Endothelial cell (in vitro differentiated cells): ENCODE measurements at regions not wholly inside any gene's neighbourhood (a gene's known extent, or its start where the extent isn't known, plus 50 kb on each side); places are given as distances from the start of the nearest gene placed in this dataset.

Source experiments
- DNase-seq: peaks from one replicate; pipeline ENCODE4 v3.0.0; 2021; ENCODE audit warnings: low spot score
- H3K27ac Mint-ChIP-seq: one replicate; pipeline ENCODE4 v1.8.0; 2021; ENCODE audit warnings: mixed read lengths, inconsistent platforms; ENCODE audit not compliant: unreplicated experiment
- H3K27me3 Mint-ChIP-seq: one replicate; pipeline ENCODE4 v1.8.0; 2021; ENCODE audit warnings: mild to moderate bottlenecking, moderate library complexity, mixed read lengths, inconsistent platforms; ENCODE audit not compliant: unreplicated experiment
- H3K36me3 Mint-ChIP-seq: one replicate; pipeline ENCODE4 v1.8.0; 2021; ENCODE audit warnings: mild to moderate bottlenecking, low read depth, mixed read lengths, inconsistent platforms; ENCODE audit not compliant: unreplicated experiment
- H3K4me1 Mint-ChIP-seq: one replicate; pipeline ENCODE4 v1.8.0; 2021; ENCODE audit warnings: mild to moderate bottlenecking, mixed read lengths, inconsistent platforms; ENCODE audit not compliant: unreplicated experiment
- H3K4me3 Mint-ChIP-seq: one replicate; pipeline ENCODE4 v1.8.0; 2021; ENCODE audit warnings: mild to moderate bottlenecking, mixed read lengths, inconsistent platforms; ENCODE audit not compliant: unreplicated experiment
- H3K9me3 Mint-ChIP-seq: one replicate; pipeline ENCODE4 v1.8.0; 2021; ENCODE audit warnings: mixed read lengths, inconsistent platforms; ENCODE audit not compliant: unreplicated experiment
- TF ChIP-seq, protein P1 (sequence below): fragments of 200-600 bp; sonication (generic); IDR thresholded peaks from one replicate; pipeline ENCODE4 v1.5.0; 2021; ENCODE audit warnings: antibody characterized with exemption; ENCODE audit not compliant: unreplicated experiment

DNA sequence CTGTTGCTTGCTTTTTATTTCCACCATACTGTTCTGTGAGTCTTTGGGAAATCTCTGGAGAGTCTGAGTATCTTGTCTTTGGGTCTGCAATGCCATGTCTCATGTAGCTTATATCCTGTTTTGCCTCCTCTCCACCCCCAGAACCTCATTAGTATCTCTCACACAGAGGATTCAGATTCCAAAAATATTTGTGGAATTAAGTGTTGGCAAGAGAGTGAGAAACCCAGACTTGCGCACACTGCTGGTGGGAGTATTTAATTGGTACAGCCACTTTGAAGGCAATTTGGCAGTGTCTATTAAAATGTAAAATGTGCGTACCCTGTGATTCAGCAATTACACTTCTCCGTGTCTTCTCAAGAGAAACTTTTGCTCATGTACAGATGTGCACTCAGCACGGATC, 68.6 kb downstream of the ZNF621 start:
- TF ChIP-seq, protein P1, sequence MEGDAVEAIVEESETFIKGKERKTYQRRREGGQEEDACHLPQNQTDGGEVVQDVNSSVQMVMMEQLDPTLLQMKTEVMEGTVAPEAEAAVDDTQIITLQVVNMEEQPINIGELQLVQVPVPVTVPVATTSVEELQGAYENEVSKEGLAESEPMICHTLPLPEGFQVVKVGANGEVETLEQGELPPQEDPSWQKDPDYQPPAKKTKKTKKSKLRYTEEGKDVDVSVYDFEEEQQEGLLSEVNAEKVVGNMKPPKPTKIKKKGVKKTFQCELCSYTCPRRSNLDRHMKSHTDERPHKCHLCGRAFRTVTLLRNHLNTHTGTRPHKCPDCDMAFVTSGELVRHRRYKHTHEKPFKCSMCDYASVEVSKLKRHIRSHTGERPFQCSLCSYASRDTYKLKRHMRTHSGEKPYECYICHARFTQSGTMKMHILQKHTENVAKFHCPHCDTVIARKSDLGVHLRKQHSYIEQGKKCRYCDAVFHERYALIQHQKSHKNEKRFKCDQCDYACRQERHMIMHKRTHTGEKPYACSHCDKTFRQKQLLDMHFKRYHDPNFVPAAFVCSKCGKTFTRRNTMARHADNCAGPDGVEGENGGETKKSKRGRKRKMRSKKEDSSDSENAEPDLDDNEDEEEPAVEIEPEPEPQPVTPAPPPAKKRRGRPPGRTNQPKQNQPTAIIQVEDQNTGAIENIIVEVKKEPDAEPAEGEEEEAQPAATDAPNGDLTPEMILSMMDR, result no peak
- no peaks in the 10 kb centered on the region for H3K36me3 Mint-ChIP-seq
- no peak for DNase-seq
- no peaks in the 10 kb centered on the region for H3K9me3 Mint-ChIP-seq
- H3K4me3 Mint-ChIP-seq, result no peak overlapping the region
- H3K27me3 Mint-ChIP-seq, result peaks cover 3% of the 10 kb centered on the region
- peaks cover 10% of the 10 kb centered on the region for H3K4me1 Mint-ChIP-seq
- no peak overlapping the region for H3K27ac Mint-ChIP-seq

DNA sequence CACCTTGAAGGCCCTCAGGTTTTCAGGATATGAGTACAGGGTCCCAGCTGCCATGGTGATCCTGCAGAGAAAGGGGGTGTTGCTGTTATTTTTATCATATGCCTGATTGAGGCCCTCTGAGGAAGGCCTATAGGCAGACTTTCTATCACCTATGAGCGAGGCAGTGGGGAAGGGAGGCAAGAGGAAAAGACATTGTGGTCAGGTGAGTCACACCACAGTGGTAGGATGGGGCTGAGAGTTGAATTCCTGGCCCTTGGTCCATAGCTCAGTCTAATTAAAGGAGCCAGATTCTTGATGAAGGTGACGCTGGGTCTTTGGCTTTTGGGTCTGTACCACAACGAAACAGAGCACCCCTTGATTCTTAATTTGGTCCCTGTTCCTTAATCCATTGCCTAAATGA, 72.7 kb downstream of the ZNF621 start:
- Mint-ChIP-seq H3K9me3 (no peaks in the 10 kb centered on the region), H3K36me3 (no peaks in the 10 kb centered on the region), H3K4me3 (no peak overlapping the region), H3K27me3 (no peaks in the 10 kb centered on the region), H3K27ac (no peak overlapping the region), H3K4me1 (peaks cover 2% of the 10 kb centered on the region)
- DNase-seq, result no peak
- TF ChIP-seq, protein P1, result no peak

DNA sequence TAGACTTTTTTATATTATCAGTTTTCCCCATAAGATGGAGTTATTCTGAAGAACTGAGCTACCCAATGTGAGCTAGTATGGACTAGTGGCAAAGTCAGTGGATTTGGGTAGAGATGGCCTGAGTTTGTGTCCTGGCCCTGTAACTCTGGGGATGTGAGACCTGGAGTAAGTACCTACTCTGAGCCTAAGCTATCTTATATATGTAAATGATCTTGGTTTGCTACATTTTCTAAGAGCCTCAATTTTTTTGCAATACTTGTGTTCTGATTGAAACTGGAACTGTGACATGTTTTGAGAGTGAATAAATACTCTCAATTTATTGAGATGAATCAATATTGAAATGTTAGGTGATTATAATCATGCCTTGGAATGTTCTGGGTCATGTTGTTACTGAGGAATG, 73.6 kb downstream of the ZNF621 start:
- DNase-seq, result no peak
- H3K27me3 Mint-ChIP-seq, result no peaks in the 10 kb centered on the region
- H3K27ac Mint-ChIP-seq, result no peak overlapping the region
- H3K4me1 Mint-ChIP-seq, result peaks cover 2% of the 10 kb centered on the region
- TF ChIP-seq, protein P1, result no peak
- H3K9me3 Mint-ChIP-seq, result no peaks in the 10 kb centered on the region
- H3K4me3 Mint-ChIP-seq, result no peak overlapping the region
- H3K36me3 Mint-ChIP-seq, result no peaks in the 10 kb centered on the region

DNA sequence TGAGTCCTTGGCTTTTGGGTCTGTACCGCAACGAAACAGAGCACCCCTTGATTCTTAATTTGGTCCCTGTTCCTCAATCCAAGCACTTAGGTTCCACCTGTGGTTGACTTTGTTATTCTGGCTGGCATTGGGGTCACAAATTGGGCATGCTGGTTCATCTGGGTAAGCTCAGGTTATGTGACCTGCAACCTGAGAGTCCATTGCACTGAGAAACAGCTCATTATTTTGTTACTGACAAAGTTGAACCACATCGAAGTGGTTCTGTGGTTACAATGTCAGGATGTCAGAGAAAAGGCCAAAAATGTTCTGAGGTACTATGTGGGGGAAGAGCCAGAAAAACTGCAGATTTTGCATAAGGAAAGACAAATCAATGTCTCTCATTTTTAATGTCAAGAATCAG, 74.2 kb downstream of the ZNF621 start:
- Mint-ChIP-seq H3K27me3 (no peaks in the 10 kb centered on the region), H3K4me1 (peaks cover 2% of the 10 kb centered on the region), H3K9me3 (no peaks in the 10 kb centered on the region), H3K4me3 (no peak overlapping the region), H3K27ac (no peak overlapping the region), H3K36me3 (no peaks in the 10 kb centered on the region)
- TF ChIP-seq, protein P1, result no peak
- DNase-seq, result no peak

DNA sequence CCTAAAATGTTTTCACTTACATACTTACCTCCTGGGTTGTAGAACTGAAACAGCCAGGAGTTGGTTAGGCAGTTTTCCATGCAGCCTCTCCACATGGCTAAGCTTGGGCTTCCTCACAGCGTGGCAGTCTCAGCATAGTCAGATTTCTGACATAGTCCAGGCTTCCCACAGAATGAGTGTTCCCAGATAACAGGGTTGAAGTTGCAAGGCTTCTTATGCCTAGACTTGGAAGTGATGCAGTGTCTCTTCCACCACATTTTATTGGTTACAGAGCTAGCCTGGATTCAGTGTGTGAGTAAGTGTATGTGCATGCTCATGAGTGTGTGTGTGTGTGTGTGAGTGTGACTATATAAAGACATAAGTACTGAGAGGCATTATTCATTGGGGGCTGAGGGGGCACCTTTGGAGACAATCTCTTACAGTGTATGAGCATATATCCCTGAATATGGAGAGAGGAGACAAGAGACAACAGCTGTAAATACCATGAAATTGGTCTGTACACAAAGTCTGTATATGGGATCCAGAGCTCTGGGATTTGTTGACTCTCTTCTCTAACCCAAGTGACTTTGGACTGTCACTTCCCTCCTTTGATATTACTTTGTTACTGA, 78.1 kb downstream of the ZNF621 start:
- Mint-ChIP-seq H3K9me3 (no peaks in the 10 kb centered on the region), H3K36me3 (no peaks in the 10 kb centered on the region), H3K27ac (no peak overlapping the region), H3K27me3 (no peaks in the 10 kb centered on the region), H3K4me1 (no peaks in the 10 kb centered on the region), H3K4me3 (no peak overlapping the region)
- no peak for DNase-seq
- TF ChIP-seq, protein P1, result no peak
